IPS DF 6.9 (cell line): ENCODE measurements at regions not wholly inside any gene's neighbourhood (a gene's known extent, or its start where the extent isn't known, plus 50 kb on each side); places are given as distances from the start of the nearest gene placed in this dataset.

Experiments used
- DNase-seq: peaks from one replicate; pipeline ENCODE4 v3.0.0-alpha.2; 2013; ENCODE audit warnings: low read depth, low spot score
- H3K27ac ChIP-seq: one replicate; pipeline ENCODE4 v1.5.1; 2013; ENCODE audit warnings: low read length, control low read depth
- H3K27me3 ChIP-seq: 2 replicates; pipeline ENCODE4 v1.6.1; 2013; ENCODE audit warnings: mild to moderate bottlenecking, low read length; ENCODE audit not compliant: control insufficient read depth, insufficient read depth
- H3K36me3 ChIP-seq: 2 replicates; pipeline ENCODE4 v1.6.1; 2013; ENCODE audit warnings: low read length; ENCODE audit not compliant: control insufficient read depth, insufficient read depth
- H3K4me1 ChIP-seq: 2 replicates; pipeline ENCODE4 v1.6.1; 2013; ENCODE audit warnings: low read length; ENCODE audit not compliant: control insufficient read depth, insufficient read depth
- H3K4me3 ChIP-seq: 2 replicates; pipeline ENCODE4 v1.5.1; 2013; ENCODE audit warnings: mild to moderate bottlenecking, low read length
- H3K9me3 ChIP-seq: 2 replicates; pipeline ENCODE4 v1.6.1; 2013; ENCODE audit warnings: low read length, inconsistent platforms; ENCODE audit not compliant: control insufficient read depth, insufficient read depth
- WGBS: extraction: QIAGEN DNeasy Blood & Tissue Kit; methylation state at CpG from one replicate; pipeline ENCODE4 v1.1.7; 2013; ENCODE audit warnings: mixed read lengths, missing lambda C conversion rate; ENCODE audit not compliant: insufficient read length, insufficient coverage; 5-methylcytosine and 5-hydroxymethylcytosine counted together

DNA sequence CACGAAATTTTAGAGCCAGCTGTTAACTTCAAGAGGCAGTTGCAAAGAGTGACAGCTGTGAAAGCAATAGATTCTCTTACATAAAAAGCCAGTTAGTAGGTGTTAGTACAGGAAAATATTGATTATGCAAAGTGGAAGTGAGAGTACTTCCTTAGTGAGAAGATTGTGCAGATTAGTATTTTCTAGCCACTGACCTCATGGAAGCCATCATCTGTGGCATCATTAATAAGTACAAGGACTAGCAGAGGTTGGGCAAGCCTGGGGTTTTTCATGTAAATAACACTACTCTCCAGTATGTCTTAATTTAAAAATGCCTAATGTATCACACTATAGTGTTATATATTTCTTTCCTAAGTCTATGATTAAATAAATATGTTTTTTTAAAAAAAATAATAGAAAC is 166.2 kb upstream of the DTNA start:
- H3K9me3 ChIP-seq, result no peaks in the 10 kb centered on the region
- no peaks in the 10 kb centered on the region for H3K36me3 ChIP-seq
- H3K27me3 ChIP-seq, result no peaks in the 10 kb centered on the region
- no peak overlapping the region for H3K27ac ChIP-seq
- no CpG with 5 or more reads among the region's 1 CpG for WGBS
- DNase-seq, result no peak
- no peak overlapping the region for H3K4me3 ChIP-seq
- H3K4me1 ChIP-seq, result peaks cover 1% of the 10 kb centered on the region; the same call in 1 of the 2 replicates

DNA sequence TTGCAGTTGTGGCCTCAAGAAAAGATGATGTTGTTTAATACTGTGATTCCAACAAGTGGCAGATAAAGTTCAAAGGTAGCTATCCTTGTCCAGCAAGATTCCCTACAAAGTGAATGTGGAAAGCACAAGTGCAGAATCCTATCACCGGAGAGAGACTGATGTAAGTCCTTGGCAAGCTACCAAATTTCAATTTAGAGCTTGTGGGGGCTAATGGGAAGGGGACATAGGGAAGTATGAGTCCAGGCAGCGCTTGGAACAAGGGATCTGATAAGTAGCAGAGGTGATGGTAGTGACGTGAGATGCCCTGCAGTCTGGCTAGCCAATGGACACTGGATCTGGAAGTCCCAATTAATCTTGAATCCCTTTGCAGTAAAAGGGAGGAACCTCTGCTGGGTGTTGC is 165.2 kb upstream of the DTNA start:
- Histone ChIP-seq H3K4me1 (peaks cover 1% of the 10 kb centered on the region; the same call in 1 of the 2 replicates), H3K36me3 (no peaks in the 10 kb centered on the region), H3K27me3 (no peaks in the 10 kb centered on the region), H3K9me3 (no peaks in the 10 kb centered on the region), H3K4me3 (no peak overlapping the region), H3K27ac (no peak overlapping the region)
- no peak for DNase-seq
- WGBS, result no CpG with 5 or more reads among the region's 3 CpGs

DNA sequence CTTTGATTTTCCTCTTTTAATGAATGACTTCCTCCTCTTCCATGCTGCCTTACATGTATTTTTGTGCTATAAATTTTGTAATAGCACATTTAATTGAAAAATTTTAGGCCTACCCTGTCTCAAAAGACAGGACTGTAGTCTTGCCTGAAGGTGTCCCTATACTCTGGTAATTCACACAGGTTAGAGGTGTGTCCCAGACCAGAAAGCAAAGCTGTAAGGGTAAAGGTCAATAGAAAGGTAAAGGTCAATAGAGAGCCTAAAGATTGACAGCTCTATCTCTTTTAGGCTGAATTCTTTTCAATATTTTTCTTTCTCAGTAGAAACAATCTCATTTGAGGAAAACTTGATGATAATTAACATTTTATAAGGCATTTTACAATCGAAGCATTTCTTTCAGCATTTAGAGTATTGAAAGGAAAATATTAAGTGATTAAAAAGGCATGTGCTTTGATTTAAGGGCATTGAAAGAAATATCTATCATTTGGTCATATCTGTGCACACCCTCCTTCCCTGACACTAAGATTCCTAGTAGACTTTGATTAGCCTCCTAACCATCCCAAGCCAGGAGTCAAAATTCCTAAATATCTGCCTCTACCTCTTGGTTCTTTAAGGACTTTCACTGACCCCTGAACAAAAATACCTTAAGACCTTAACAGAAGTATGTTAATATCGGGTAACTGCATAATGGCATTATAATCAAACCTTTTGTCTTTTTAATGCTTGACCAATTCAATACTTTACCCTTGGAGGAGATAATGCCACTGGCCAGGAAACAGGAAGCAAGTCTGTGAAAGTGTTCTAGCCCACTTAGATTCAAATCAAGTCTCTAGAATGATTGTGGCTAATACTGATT is 161.8 kb upstream of the DTNA start:
- H3K4me1 ChIP-seq, result peaks cover 2% of the 10 kb centered on the region; the same call in 1 of the 2 replicates
- no peaks in the 10 kb centered on the region for H3K36me3 ChIP-seq

DNA sequence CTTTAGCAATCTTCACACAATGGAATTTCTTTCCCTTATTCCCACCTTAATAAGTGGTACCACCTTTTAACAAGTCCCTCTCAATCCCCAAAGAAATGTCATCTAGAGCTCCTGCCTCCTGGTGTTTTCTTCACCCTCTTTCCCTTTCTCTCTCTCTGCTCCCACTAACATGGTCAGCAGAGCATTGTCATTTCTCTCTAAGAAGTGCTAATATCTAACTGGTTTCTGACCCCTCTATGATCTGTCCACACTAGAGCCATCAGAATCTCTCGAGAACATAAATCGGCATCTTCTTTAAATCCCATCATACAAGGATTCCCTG is 161.2 kb upstream of the DTNA start:
- Histone ChIP-seq H3K9me3 (no peaks in the 10 kb centered on the region), H3K36me3 (no peaks in the 10 kb centered on the region), H3K27me3 (no peaks in the 10 kb centered on the region), H3K4me3 (no peak overlapping the region), H3K27ac (peak overlapping the region; percentile 77), H3K4me1 (peaks cover 2% of the 10 kb centered on the region; the same call in 1 of the 2 replicates)
- WGBS, result no CpG with 5 or more reads among the region's 2 CpGs
- no peak for DNase-seq

More for the DNA sequence above, 161.8 kb upstream of the DTNA start:
- peak; percentile 20 for DNase-seq
- Histone ChIP-seq H3K27ac (peak overlapping the region; percentile 77), H3K9me3 (no peaks in the 10 kb centered on the region), H3K4me3 (no peak overlapping the region), H3K27me3 (no peaks in the 10 kb centered on the region)
- WGBS, result no CpG with 5 or more reads among the region's 2 CpGs

DNA sequence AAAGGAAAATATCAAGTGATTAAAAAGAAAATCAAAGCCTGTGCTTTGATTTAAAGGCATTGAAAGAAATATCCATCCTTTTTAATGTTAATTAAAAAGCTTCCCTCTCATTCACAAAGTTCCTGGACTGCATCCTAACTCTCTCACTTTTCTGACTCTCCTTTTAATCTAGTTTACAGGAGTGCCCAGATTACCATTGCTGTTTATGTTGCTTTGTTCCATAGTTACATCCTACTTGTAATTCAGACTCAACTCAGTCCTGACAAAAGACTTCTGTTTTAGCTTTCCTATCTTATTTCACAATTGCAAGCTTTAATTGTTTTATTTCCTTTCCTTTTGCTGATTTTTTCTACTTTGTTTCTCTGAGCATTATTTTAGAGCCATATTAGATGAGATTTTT is 160.7 kb upstream of the DTNA start:
- no peaks in the 10 kb centered on the region for H3K27me3 ChIP-seq
- H3K36me3 ChIP-seq, result no peaks in the 10 kb centered on the region
- H3K4me3 ChIP-seq, result no peak overlapping the region
- H3K4me1 ChIP-seq, result peaks cover 2% of the 10 kb centered on the region; the same call in 1 of the 2 replicates
- H3K27ac ChIP-seq, result no peak overlapping the region
- DNase-seq, result no peak
- no peaks in the 10 kb centered on the region for H3K9me3 ChIP-seq

DNA sequence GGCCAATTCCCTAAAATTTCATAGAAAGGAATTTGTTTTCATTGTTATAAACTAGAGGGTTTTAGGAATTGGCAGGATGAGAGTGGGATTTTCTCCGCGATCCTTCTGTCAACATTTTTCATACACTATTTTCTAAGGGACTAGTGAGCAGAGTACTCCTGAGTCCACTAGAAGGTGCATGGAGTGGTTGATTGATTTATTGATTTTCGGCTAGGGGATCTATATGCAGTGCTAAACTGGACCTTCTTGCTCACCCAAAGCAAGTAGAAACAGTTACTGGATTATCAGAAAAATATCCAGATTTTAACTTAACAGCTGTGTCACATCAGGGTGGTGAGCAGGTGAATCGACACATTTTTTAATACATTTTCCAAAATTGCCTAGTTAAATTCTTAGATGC is 159.9 kb upstream of the DTNA start:
- no peak for DNase-seq
- Histone ChIP-seq H3K27ac (no peak overlapping the region), H3K9me3 (no peaks in the 10 kb centered on the region), H3K27me3 (no peaks in the 10 kb centered on the region), H3K4me1 (peaks cover 2% of the 10 kb centered on the region; the same call in 1 of the 2 replicates), H3K4me3 (no peak overlapping the region), H3K36me3 (no peaks in the 10 kb centered on the region)
- no CpG with 5 or more reads among the region's 4 CpGs for WGBS

DNA sequence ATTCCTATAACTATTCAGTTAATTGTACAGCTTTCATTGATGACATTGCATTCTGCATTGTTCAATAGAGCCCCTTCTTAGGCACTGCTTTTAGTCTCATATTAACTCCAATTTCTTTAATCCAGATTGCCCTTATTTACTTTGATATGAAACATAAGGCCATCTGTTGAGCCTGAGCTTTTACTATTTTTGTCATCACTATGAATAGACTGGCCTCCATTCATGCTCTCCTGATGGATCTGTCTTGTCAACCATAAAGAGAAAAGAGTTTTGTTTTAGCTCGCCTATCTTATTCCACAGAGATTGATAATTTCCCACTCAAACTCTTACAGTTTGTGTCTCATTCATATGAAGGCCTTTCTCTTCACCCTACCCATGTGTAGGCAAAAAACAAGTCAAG is 159.2 kb upstream of the DTNA start:
- no peaks in the 10 kb centered on the region for H3K9me3 ChIP-seq
- DNase-seq, result no peak
- no peaks in the 10 kb centered on the region for H3K27me3 ChIP-seq
- no CpG with 5 or more reads among the region's 1 CpG for WGBS
- no peak overlapping the region for H3K27ac ChIP-seq
- H3K4me1 ChIP-seq, result peaks cover 1% of the 10 kb centered on the region; the same call in 1 of the 2 replicates
- no peak overlapping the region for H3K4me3 ChIP-seq
- no peaks in the 10 kb centered on the region for H3K36me3 ChIP-seq

DNA sequence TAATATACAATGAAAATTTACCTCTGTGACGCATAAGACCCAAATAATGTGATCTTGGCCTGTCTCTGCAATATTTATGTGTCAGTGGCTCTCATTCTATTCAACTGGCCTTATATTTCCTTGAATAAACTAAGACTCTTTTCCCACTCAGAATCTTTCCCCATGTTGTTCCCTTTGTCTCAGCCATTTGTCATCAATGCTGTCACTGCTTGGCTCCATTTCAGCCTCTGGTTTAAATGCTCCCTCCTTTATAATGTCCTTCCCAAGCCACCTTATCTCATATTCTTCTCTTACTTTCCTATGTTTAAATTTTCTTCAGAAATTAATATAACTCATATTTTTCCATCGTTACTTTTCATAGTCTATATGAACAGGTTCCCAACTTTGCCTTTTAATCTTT is 158.3 kb upstream of the DTNA start:
- Histone ChIP-seq H3K27me3 (no peaks in the 10 kb centered on the region), H3K36me3 (no peaks in the 10 kb centered on the region), H3K9me3 (no peaks in the 10 kb centered on the region), H3K27ac (no peak overlapping the region), H3K4me3 (no peak overlapping the region), H3K4me1 (peaks cover 1% of the 10 kb centered on the region; the same call in 1 of the 2 replicates)
- DNase-seq, result no peak
- WGBS, result 100% methylated on average over 1 of the region's 2 CpGs

DNA sequence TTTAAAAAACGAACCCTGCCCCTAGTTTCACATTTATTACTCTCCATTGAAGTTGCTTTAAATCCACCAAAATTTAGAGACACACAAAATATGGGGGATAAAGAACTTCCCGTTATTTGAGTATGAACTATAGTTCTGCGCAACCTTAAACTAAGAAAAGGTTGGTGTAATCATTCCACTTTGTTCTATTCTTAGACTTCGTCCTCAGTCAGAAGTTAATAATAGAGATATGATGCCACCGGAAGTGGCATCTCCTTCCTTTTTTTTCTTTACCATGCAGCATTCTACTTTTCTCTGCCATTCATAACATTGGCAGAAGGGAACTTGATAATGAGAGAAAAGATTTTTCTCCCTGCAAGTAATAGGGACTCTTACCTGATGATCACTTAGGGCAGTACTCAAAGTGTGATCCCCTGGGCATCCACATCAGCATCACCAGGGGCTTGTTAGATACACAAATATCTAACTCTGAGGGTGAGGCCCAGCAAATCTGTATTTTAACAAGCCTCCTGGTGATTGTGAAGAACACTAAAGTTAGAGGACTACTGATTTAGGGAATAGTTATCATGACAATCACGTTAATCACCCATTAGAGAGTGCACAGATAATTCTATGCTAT is 147.7 kb upstream of the DTNA start:
- H3K27ac ChIP-seq, result no peak overlapping the region
- 100% methylated on average over 1 of the region's 6 CpGs for WGBS
- no peaks in the 10 kb centered on the region; the same call in 1 of the 2 replicates for H3K27me3 ChIP-seq
- no peaks in the 10 kb centered on the region for H3K36me3 ChIP-seq
- no peak for DNase-seq
- no peaks in the 10 kb centered on the region for H3K4me1 ChIP-seq
- no peak overlapping the region for H3K4me3 ChIP-seq
- H3K9me3 ChIP-seq, result no peaks in the 10 kb centered on the region

DNA sequence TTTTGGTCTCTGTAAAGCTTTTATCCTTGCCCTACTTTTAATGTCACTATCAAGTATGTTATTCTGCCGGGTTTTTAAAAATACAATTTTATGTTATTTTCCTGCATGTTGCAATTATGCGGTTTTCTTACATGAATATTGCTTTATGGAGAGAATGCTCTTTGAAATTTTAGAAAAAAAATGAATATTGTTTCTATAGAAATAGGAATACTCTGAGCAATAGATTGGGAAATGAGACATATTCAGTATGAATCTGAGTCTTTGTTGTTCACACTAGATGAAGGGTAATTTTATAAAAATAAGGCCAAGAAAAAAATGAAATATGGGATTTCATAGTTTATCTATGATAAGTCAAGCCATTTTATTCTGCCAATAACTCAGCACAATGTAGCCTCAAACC is 142.2 kb upstream of the DTNA start:
- no peak overlapping the region for H3K27ac ChIP-seq
- no peaks in the 10 kb centered on the region for H3K27me3 ChIP-seq
- DNase-seq, result no peak
- H3K9me3 ChIP-seq, result no peaks in the 10 kb centered on the region
- no peaks in the 10 kb centered on the region for H3K4me1 ChIP-seq
- H3K36me3 ChIP-seq, result no peaks in the 10 kb centered on the region
- no peak overlapping the region for H3K4me3 ChIP-seq
- WGBS, result no CpG with 5 or more reads among the region's 2 CpGs
